SK-N-SH (cell line): ENCODE measurements at regions not wholly inside any gene's neighbourhood (a gene's known extent, or its start where the extent isn't known, plus 50 kb on each side); places are given as distances from the start of the nearest gene placed in this dataset.

Source experiments
- CTCF ChIA-PET: fragments of 300-600, 350-600 bp; formaldehyde crosslinking; extraction: SDS; loops from one replicate; lab custom pipeline; 2021; lab: Yijun Ruan, JAX
- POLR2A ChIA-PET: fragments of 350-600 bp; sonication (Branson Sonifier 250); formaldehyde crosslinking; extraction: SDS; loops from one replicate; lab custom pipeline; 2020; ENCODE audit warnings: antibody characterized with exemption, inconsistent platforms; lab: Yijun Ruan, JAX
- DNase-seq: peaks from one replicate; pipeline ENCODE4 v3.0.0; 2012
- H2AFZ ChIP-seq: fragments of 200-600 bp; sonication (generic); 2 replicates; pipeline ENCODE4 v1.8.1; 2016; ENCODE audit warnings: antibody characterized with exemption, mild to moderate bottlenecking, low read depth
- H3F3A ChIP-seq: fragments of 200-600 bp; sonication (generic); replicated peaks from 2 replicates; pipeline ENCODE3; 2016; ENCODE audit warnings: antibody characterized with exemption, mild to moderate bottlenecking; ENCODE audit not compliant: insufficient read depth
- H3K27ac ChIP-seq, 2 experiments: fragments of 200-500 bp in 1 of 2; fragments of 200-600 bp in 1 of 2; sonication (Bioruptor generic) in 1 of 2; sonication (generic), shearing (Covaris generic) in 1 of 2; 2 replicates each; pipeline versions ENCODE4 v1.5.1 to v1.6.1; 2014 to 2016; ENCODE audit warnings: low read depth in 2 of 2, inconsistent platforms in 1 of 2, low read length in 1 of 2, mild to moderate bottlenecking in 1 of 2, mixed read lengths in 1 of 2
- H3K27me3 ChIP-seq: fragments of 200-600 bp; sonication (generic), shearing (Covaris generic); 2 replicates; pipeline ENCODE4 v1.6.1; 2016; ENCODE audit warnings: mixed run types; ENCODE audit not compliant: insufficient read depth
- H3K36me3 ChIP-seq, 2 experiments: fragments of 200-500 bp in 1 of 2; fragments of 200-600 bp in 1 of 2; sonication (Bioruptor generic) in 1 of 2; sonication (generic) in 1 of 2; replicated peaks in 1 of 2; 2 replicates each; pipeline versions ENCODE3 to v1.5.1; 2014 to 2016; ENCODE audit warnings: low read length in 1 of 2, mild to moderate bottlenecking in 1 of 2; ENCODE audit not compliant: insufficient read depth in 2 of 2, control insufficient read depth in 1 of 2
- H3K4me1 ChIP-seq, 2 experiments: fragments of 200-500 bp in 1 of 2; fragments of 200-600 bp in 1 of 2; sonication (Bioruptor generic) in 1 of 2; sonication (generic), shearing (Covaris generic) in 1 of 2; 2 replicates each; pipeline versions ENCODE4 v1.5.1 to v1.6.1; 2014 to 2016; ENCODE audit warnings: low read depth in 1 of 2, low read length in 1 of 2, mixed run types in 1 of 2; ENCODE audit not compliant: insufficient read depth in 2 of 2, control insufficient read depth in 1 of 2
- H3K4me2 ChIP-seq: fragments of 200-600 bp; sonication (generic), shearing (Covaris generic); 2 replicates; pipeline ENCODE4 v1.6.1; 2017; ENCODE audit warnings: mixed run types
- H3K4me3 ChIP-seq, 2 experiments: fragments of 200-500 bp in 1 of 2; fragments of 200-600 bp in 1 of 2; sonication (Bioruptor generic) in 1 of 2; sonication (generic), shearing (Covaris generic) in 1 of 2; 2 replicates each; pipeline versions ENCODE4 v1.5.1 to v1.8.1; 2014 to 2016; ENCODE audit warnings: low read depth in 2 of 2, inconsistent platforms in 1 of 2, low read length in 1 of 2, mild to moderate bottlenecking in 1 of 2, mixed read lengths in 1 of 2, moderate library complexity in 1 of 2
- H3K79me2 ChIP-seq: fragments of 200-600 bp; sonication (generic); 2 replicates; pipeline ENCODE4 v1.8.1; 2017; ENCODE audit warnings: mild to moderate bottlenecking; ENCODE audit not compliant: insufficient read depth
- H3K9ac ChIP-seq: fragments of 200-600 bp; sonication (generic); 2 replicates; pipeline ENCODE4 v1.6.1; 2017; ENCODE audit warnings: mixed run types
- H3K9me2 ChIP-seq: fragments of 200-600 bp; sonication (generic); 2 replicates; pipeline ENCODE4 v1.6.1; 2017; ENCODE audit warnings: mixed run types
- H3K9me3 ChIP-seq: fragments of 200-600 bp; sonication (generic); 2 replicates; pipeline ENCODE4 v1.6.1; 2017; ENCODE audit warnings: mixed run types, mild to moderate bottlenecking, moderate library complexity
- H4K20me1 ChIP-seq: fragments of 200-600 bp; sonication (generic); 2 replicates; pipeline ENCODE4 v1.6.1; 2017; ENCODE audit warnings: mild to moderate bottlenecking, mixed run types; ENCODE audit not compliant: insufficient read depth
- CHD2 ChIP-seq: fragments of 150-350 bp; IDR thresholded peaks from 2 replicates; pipeline ENCODE4 v1.6.1; 2018; ENCODE audit warnings: low read length; ENCODE audit not compliant: partially characterized antibody
- ELF1 ChIP-seq: IDR thresholded peaks from 2 replicates; pipeline ENCODE4 v1.4.0; 2012
- FOXJ3 ChIP-seq: sonication (generic); formaldehyde crosslinking; IDR thresholded peaks from 2 replicates; pipeline ENCODE4 v1.5.1; 2020; ENCODE audit warnings: mild to moderate bottlenecking, missing genetic modification reagents
- FOXM1 ChIP-seq: IDR thresholded peaks from 2 replicates; pipeline ENCODE4 v1.4.0; 2012; ENCODE audit warnings: low read depth, mild to moderate bottlenecking
- GABPA ChIP-seq: IDR thresholded peaks from 2 replicates; pipeline ENCODE4 v1.4.0; 2012; ENCODE audit warnings: low read depth, mild to moderate bottlenecking
- NFIC ChIP-seq: IDR thresholded peaks from 2 replicates; pipeline ENCODE4 v1.4.0; 2012; ENCODE audit warnings: borderline replicate concordance
- RCOR1 ChIP-seq: fragments of 150-350 bp; IDR thresholded peaks from 2 replicates; pipeline ENCODE4 v1.6.1; 2017; ENCODE audit warnings: antibody characterized with exemption, low read length
- RFX5 ChIP-seq: IDR thresholded peaks from 2 replicates; pipeline ENCODE4 v1.6.1; 2012; ENCODE audit warnings: mild to moderate bottlenecking, improper control_type of control experiment, low read length
- RXRA ChIP-seq: IDR thresholded peaks from 2 replicates; pipeline ENCODE4 v1.4.0; 2012; ENCODE audit warnings: low read depth, mild to moderate bottlenecking, borderline replicate concordance
- SMC3 ChIP-seq: IDR thresholded peaks from 2 replicates; pipeline ENCODE4 v1.6.1; 2012; ENCODE audit warnings: low read depth, low read length, improper control_type of control experiment
- TCF12 ChIP-seq: IDR thresholded peaks from 2 replicates; pipeline ENCODE4 v1.4.0; 2012
- TEAD4 ChIP-seq: IDR thresholded peaks from 2 replicates; pipeline ENCODE4 v1.4.0; 2012; ENCODE audit warnings: mild to moderate bottlenecking, borderline replicate concordance; ENCODE audit not compliant: insufficient read depth
- WGBS: methylation state at CpG from one replicate; pipeline ENCODE4 v1.1.6; 2017; ENCODE audit warnings: low lambda C conversion rate; 5-methylcytosine and 5-hydroxymethylcytosine counted together
- TF ChIP-seq, protein P1 (sequence below): fragments of 150-350 bp; IDR thresholded peaks from 2 replicates; pipeline ENCODE4 v1.6.1; 2017; ENCODE audit warnings: antibody characterized with exemption, low read length, low read depth, borderline replicate concordance
- TF ChIP-seq, protein P2 (sequence below): IDR thresholded peaks from 2 replicates; pipeline ENCODE4 v1.6.1; 2012; ENCODE audit warnings: mild to moderate bottlenecking, low read depth, low read length, moderate library complexity
- TF ChIP-seq, protein P3 (sequence below): IDR thresholded peaks from 2 replicates; pipeline ENCODE4 v1.4.0; 2012; ENCODE audit warnings: low read depth, borderline replicate concordance
- TF ChIP-seq, protein P4 (sequence below): IDR thresholded peaks from 2 replicates; pipeline ENCODE4; 2012

DNA sequence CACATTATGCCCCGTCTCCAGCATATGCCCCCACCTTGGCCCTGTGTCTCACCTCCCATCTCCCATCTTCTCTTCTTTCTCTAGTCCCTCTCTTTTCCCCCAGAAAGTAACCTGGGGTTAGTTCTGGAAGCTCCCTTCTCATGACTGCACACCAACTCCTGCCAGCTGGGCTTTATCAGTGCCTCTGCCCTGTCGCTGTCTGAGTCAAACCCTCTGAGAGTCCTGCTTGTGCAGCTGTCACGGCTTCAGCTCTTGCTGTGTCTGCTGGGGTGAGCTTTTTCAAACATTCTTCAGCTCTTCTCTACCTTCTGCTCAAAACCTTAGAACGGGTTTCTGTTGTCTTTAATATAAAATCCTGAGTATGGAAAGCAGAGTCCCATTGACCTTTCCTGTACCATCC is 304.5 kb upstream of the B3GAT1 start:
- no peak overlapping the region for H2AFZ ChIP-seq
- H3K27me3 ChIP-seq = no peaks in the 10 kb centered on the region
- ChIA-PET CTCF (interaction anchor here (0.9 to 1.1 kb wide), 2 partner anchors 27 to 152 kb away, joined by 4 read pairs; no protein-coding TSS in a partner anchor), POLR2A (no interaction called here)
- H3K9me3 ChIP-seq = no peaks in the 10 kb centered on the region
- H3K27ac ChIP-seq = no peak overlapping the region
- DNase-seq = no peak
- no peak overlapping the region for H3K4me2 ChIP-seq
- no peak overlapping the region for H3K9ac ChIP-seq
- no peaks in the 10 kb centered on the region for H3K9me2 ChIP-seq
- no peaks in the 10 kb centered on the region for H3F3A ChIP-seq
- TF ChIP-seq SMC3 (no peak), TCF12 (no peak), CHD2 (no peak), RXRA (no peak), FOXJ3 (no peak), RCOR1 (no peak), NFIC (no peak), GABPA (no peak)
- TF ChIP-seq, protein P1, sequence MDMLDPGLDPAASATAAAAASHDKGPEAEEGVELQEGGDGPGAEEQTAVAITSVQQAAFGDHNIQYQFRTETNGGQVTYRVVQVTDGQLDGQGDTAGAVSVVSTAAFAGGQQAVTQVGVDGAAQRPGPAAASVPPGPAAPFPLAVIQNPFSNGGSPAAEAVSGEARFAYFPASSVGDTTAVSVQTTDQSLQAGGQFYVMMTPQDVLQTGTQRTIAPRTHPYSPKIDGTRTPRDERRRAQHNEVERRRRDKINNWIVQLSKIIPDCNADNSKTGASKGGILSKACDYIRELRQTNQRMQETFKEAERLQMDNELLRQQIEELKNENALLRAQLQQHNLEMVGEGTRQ = no peak
- TF ChIP-seq, protein P2, sequence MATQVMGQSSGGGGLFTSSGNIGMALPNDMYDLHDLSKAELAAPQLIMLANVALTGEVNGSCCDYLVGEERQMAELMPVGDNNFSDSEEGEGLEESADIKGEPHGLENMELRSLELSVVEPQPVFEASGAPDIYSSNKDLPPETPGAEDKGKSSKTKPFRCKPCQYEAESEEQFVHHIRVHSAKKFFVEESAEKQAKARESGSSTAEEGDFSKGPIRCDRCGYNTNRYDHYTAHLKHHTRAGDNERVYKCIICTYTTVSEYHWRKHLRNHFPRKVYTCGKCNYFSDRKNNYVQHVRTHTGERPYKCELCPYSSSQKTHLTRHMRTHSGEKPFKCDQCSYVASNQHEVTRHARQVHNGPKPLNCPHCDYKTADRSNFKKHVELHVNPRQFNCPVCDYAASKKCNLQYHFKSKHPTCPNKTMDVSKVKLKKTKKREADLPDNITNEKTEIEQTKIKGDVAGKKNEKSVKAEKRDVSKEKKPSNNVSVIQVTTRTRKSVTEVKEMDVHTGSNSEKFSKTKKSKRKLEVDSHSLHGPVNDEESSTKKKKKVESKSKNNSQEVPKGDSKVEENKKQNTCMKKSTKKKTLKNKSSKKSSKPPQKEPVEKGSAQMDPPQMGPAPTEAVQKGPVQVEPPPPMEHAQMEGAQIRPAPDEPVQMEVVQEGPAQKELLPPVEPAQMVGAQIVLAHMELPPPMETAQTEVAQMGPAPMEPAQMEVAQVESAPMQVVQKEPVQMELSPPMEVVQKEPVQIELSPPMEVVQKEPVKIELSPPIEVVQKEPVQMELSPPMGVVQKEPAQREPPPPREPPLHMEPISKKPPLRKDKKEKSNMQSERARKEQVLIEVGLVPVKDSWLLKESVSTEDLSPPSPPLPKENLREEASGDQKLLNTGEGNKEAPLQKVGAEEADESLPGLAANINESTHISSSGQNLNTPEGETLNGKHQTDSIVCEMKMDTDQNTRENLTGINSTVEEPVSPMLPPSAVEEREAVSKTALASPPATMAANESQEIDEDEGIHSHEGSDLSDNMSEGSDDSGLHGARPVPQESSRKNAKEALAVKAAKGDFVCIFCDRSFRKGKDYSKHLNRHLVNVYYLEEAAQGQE = no peak
- TF ChIP-seq, protein P3, sequence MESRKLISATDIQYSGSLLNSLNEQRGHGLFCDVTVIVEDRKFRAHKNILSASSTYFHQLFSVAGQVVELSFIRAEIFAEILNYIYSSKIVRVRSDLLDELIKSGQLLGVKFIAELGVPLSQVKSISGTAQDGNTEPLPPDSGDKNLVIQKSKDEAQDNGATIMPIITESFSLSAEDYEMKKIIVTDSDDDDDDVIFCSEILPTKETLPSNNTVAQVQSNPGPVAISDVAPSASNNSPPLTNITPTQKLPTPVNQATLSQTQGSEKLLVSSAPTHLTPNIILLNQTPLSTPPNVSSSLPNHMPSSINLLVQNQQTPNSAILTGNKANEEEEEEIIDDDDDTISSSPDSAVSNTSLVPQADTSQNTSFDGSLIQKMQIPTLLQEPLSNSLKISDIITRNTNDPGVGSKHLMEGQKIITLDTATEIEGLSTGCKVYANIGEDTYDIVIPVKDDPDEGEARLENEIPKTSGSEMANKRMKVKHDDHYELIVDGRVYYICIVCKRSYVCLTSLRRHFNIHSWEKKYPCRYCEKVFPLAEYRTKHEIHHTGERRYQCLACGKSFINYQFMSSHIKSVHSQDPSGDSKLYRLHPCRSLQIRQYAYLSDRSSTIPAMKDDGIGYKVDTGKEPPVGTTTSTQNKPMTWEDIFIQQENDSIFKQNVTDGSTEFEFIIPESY = no peak
- H3K36me3 ChIP-seq = no peaks in the 10 kb centered on the region
- H3K4me3 ChIP-seq = no peak overlapping the region
- no peaks in the 10 kb centered on the region for H4K20me1 ChIP-seq
- H3K4me1 ChIP-seq = no peaks in the 10 kb centered on the region; a peak in 2 of 4 replicates
- 23% methylated on average over 4 of the region's 4 CpGs for WGBS
- no peaks in the 10 kb centered on the region for H3K79me2 ChIP-seq

DNA sequence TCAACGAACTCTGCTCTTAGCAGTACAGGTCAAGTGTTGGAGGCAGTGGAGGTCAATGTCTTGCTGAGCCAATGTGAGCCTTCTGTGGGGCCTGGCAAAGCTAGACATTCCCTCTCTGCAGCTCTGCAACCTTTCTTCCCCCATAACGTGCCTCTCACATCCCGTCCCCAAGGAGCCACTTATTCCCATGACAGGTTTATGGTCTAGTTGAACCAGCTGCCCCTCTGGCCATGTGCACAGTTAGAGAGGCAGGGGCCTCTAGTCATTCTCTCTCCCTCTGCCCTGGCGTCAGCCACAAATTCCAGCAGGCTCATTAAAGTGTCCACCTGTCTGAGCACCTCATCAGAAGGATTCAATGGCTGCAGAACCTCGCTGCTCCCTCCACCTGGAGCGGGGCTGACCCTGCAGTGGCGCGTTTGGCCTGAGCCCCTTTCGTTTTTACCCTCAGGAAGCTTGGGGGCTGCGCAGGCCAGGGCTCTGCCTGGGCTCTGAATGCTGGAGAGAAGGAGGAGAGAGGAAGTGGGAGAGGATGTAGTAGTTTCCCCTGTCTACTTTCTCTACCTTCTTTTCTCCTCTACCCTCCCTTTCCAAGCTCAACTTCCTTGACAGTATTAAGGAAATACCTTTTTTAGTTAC is 302.1 kb upstream of the B3GAT1 start:
- Histone ChIP-seq H3K9me3 (no peaks in the 10 kb centered on the region), H2AFZ (no peak overlapping the region), H4K20me1 (no peaks in the 10 kb centered on the region), H3K36me3 (no peaks in the 10 kb centered on the region)
- ChIA-PET POLR2A (no interaction called here), CTCF (no interaction called here)
- TF ChIP-seq RFX5 (no peak), TEAD4 (no peak), FOXM1 (no peak), FOXJ3 (no peak), ELF1 (no peak), GABPA (no peak), RCOR1 (no peak)
- TF ChIP-seq, protein P4, sequence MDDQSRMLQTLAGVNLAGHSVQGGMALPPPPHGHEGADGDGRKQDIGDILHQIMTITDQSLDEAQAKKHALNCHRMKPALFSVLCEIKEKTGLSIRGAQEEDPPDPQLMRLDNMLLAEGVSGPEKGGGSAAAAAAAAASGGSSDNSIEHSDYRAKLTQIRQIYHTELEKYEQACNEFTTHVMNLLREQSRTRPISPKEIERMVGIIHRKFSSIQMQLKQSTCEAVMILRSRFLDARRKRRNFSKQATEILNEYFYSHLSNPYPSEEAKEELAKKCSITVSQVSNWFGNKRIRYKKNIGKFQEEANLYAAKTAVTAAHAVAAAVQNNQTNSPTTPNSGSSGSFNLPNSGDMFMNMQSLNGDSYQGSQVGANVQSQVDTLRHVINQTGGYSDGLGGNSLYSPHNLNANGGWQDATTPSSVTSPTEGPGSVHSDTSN = no peak
- TF ChIP-seq, all 33 proteins: peak for 0
- Histone ChIP-seq H3K9me2 (no peaks in the 10 kb centered on the region), H3K27ac (no peak overlapping the region), H3K9ac (no peak overlapping the region), H3F3A (no peaks in the 10 kb centered on the region), H3K79me2 (no peaks in the 10 kb centered on the region), H3K4me3 (no peak overlapping the region), H3K4me1 (no peaks in the 10 kb centered on the region; a peak in 2 of 4 replicates), H3K27me3 (no peaks in the 10 kb centered on the region), H3K4me2 (no peak overlapping the region)
- DNase-seq = no peak
- WGBS = 8% methylated on average over 9 of the region's 10 CpGs
